Stimulated activated CD8-positive, alpha-beta memory T cell treated with anti-CD3 and anti-CD28 coated beads, Interleukin-4, amount 100 ng/mL, for 4 hours (primary cell): ENCODE measurements at regions not wholly inside any gene's neighbourhood (a gene's known extent, or its start where the extent isn't known, plus 50 kb on each side); places are given as distances from the start of the nearest gene placed in this dataset.
"Not testable (repeated sequence)": the region's sequence is repeated elsewhere in the genome, so short reads cannot be mapped to it uniquely, and the experiment has no call there.

ENCODE experiments used
- DNase-seq, 2 donors: peaks; one replicate each; pipeline ENCODE4 v3.0.0-alpha.2; 2020; ENCODE audit warnings: low read depth in 2 of 2, low spot score in 1 of 2

DNA sequence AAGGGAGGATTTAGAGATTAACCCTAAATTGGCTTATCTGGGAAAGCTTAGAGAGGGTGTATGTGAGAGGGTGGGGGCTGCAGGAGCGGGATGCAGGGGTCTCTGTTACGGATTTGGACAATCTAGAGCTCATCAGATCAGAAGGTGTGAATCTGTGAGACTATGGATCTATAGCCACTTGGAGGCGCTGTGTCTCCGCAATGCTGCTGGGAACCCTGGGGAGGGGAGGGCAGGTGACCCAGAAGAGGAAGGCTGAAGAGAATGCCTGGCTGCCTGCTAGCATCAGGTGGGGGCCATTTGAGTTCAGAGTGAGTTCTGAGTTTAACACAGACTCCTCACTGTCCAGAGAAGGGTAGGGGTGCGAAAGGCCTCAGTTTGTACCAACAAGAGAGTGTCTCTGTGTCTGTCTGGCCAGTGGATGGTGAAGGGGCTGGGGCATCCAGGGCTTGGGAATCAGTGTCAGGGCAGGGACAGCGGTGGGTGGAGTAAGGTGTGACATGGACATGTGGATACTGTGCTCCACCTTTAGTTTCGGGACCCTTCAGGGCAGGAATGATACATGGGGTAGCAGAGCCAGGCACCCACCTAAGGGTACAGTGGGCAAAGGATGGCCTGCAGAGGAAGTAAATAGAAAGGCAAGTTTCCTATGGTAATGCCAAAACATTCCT lies 187.3 kb upstream of the PRSS58 start:
- DNase-seq = no peak

DNA sequence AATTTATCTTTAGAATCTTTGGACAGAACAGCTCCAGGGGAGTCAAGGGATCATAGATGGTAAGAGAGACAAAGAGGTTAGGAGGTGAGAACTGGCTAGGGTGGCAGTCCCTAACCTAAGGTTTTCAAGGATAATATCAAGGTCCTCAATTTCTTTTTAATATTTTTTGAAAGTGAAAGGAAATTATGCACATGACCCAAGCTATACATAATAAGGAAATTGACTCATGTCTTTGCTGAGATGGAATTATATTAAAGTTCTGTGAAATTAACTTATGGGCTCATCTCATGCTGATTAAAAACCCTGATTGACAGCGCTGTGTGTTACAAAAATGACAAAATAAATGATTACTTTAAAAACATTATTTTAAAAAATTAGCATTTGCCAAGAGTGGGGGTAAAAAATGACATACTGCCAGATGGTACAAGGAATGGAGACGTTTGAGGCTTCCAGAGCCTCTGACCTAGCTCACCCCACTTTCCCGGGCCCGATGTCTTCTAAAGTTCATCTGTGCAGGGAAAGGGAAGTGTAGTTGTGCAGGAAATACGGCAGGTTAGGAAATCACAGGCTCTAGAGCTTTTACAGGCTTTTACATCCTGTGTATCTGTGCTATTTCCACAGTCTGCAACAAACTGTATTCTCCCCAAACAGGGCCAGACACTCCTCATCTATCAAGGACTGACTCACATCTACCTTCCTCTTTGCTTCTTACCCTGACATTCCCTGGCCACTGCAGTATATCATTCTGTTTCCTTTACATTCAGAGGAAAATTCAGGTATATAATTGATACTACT lies 185.6 kb upstream of the PRSS58 start:
- DNase-seq = no peak

DNA sequence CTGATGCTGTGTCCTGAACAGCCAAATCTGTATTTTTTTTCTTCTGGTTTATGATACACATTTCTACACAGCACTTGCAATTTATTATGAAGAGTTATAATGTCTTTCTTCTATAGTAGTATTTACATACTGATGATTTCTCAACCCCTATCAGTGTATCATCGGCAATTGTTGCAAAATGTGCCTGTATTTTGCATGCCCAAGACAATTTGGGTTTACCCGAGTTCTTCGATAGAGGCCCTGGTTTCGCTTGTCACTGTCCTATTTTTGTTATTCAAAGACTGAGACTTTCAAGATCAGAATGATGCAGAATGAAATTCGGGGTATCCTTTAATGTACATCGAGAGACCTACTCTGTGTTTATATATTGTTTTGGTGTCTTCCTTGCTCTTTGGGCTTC lies 184.5 kb upstream of the PRSS58 start:
- DNase-seq = no peak

DNA sequence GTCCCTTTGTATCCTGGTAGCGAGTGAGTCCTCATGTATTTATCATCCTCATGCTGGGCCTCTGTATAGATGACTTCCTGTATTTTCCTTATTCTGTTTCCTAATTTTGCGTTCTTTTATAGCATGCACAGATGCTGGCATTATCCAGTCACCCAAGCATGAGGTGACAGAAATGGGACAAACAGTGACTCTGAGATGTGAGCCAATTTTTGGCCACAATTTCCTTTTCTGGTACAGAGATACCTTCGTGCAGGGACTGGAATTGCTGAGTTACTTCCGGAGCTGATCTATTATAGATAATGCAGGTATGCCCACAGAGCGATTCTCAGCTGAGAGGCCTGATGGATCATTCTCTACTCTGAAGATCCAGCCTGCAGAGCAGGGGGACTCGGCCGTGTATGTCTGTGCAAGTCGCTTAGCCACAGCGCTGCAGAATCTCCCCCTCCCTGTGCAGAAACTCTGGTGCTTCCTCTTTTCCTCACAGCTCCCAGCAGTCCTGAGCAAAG lies 183.1 kb upstream of the PRSS58 start:
- DNase-seq = no peak

DNA sequence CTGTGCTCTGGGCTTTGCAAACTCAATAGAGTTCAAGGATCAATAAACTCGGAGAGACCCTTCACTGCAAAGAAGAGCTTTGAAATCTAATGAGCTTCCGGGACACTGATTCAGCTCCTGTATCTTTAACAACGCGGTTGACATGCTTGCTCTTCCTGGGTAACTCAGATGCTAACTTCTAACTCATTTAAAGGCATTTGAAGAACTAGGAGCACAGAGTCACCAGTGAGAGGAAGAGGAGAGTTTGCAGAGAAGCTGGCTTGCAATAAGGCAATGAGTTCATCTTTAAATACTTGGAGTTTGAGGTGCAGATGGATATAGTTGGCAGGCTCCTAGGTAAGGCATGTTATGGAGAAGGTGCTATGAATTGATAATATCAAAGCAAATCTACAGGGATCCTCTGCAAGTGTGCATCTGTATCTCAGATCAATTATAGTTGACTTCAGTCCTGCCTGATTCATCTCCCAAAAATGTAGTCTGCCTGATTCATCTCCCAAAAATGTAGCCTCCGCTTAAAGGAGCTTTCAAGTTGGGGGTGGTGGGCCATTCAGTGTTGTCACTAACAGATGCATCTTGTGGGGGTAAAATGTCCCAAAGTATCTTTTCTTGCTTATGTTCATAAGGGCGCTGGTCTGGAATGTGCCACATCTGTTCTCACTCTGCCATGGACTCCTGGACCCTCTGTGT lies 182.5 kb upstream of the PRSS58 start:
- no peak for DNase-seq

DNA sequence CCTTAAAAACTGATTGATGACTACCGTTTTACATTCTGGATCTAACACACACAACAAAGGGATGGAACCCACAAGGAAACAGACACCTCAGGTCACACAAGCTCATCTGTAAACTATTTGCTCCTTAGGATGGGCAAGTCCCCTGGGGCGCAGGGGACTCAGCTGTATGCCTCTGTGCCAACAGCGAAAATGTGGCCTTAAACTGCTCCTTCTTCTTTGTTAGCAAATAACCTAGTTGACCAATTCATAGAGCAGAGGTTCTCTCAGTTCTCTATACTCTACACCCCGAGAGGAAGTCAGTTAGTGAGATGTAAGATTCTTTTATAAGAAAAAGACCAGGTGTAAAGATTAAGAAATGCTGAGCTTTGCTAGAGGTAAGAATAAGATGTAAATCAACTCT lies 181.9 kb upstream of the PRSS58 start:
- DNase-seq = no peak

DNA sequence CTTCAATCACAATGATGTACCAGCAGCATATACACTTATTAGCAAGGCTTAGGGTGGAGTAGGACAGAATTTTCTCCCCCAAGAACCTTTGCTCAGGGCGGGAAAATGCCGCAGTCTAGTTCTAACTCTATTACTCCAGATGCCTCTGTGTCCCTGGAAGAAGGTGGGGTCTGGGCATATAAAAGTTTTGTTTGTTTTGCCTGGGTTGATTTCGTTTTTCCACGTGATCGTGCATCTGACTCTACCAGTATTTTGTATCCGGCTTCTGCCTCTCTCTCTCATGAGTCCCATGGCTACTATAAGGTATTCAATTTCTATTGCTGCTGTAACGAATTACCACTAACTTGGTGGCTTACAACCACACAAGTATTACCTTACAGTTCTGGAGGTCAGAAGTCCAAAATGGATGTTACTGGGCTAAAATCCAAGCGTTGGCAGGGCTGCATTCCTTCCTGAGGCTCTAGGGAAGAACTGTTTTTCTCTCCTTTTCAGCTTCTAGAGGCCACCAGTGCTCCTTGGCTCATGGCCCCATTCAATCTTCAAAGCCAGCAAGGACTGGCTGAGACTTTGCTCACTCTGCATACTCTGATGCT lies 181.2 kb upstream of the PRSS58 start:
- no peak for DNase-seq

DNA sequence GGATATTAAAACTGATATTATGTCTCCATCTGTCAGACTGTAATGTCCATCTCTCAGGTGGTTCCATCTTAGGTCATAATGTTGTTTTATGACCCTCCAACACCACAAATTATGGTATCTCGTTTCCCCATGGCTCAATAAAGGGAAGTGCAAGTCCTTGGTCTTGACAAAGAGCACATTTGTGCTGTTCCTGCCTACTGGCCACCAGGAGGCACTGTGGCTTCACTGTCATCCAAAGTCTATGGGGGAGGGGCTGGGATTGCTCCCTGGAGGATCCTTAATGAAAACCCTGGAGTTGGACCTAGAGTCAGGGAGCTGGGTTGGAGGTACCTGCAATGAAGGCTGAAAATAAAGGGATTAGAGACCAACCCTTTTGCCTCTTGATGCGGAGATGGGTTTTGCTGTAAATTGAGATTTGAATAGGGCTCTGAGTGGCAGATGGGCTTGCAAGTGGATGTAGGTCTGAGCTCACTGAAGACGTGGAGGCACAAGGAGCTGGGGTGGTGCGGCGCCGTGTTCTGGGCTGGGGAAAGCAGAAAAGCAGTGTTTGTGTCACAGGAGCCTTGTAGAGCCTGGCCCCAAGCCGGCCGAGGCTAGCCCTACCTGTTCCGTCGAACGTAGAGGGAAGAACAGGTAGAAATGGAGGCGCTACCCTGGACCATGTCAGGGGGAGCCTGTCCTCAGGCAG lies 180.5 kb upstream of the PRSS58 start:
- no peak for DNase-seq

DNA sequence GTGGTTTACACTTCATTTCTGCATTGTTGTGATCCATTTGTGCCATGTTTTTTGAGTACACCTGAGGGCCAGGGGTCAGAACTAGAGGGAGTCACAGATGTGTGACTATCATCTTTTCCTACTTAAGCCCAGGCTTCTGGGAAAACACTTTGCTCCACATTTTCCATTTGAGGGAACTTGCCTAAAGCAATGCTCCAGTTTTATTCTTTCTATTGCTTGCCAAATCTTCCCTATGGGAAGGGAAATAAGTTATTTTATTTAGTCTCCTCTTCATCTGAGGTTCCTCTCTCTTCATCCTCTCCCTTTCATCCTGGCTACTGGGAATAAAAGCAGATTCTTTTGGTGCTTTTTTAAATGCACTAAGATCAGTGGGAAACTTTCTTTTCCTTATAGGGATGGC lies 179.9 kb upstream of the PRSS58 start:
- no peak for DNase-seq

DNA sequence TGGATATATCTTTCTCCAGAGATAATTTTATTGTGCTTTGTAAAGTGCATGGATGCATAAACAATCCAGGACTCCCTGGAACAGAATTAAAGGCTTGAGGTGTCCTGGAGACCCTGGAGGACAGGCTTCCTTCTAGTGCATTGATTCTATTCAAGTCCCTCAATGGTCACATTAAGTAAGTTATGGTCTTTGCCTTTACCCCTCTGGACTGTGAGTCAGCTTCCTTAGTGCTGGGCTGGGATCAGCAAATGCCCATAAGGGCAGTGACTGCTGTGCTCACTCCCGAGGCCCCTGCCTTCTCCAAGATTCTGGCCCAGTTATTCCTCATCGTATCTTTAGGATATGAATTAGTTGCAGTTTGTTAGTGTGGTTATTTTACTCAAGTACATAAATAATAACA lies 178.7 kb upstream of the PRSS58 start:
- DNase-seq = no peak

DNA sequence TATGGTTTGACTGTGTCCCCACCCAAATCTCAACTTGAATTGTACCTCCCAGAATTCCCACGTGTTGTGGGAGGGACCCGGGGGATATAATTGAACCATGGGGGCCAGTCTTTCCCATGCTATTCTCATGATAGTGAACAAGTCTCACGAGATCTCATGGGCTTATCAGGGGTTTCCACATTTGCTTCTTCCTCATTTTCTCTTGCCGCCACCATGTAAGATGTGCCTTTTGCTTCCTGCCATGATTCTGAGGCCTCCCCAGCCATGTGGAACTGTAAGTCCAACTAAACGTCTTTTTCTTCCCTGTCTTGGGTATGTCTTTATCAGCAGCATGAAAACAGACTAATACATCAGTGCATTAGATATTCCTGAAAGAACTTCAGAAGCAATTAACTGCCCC lies 177.7 kb upstream of the PRSS58 start:
- DNase-seq = not testable (repeated sequence)

DNA sequence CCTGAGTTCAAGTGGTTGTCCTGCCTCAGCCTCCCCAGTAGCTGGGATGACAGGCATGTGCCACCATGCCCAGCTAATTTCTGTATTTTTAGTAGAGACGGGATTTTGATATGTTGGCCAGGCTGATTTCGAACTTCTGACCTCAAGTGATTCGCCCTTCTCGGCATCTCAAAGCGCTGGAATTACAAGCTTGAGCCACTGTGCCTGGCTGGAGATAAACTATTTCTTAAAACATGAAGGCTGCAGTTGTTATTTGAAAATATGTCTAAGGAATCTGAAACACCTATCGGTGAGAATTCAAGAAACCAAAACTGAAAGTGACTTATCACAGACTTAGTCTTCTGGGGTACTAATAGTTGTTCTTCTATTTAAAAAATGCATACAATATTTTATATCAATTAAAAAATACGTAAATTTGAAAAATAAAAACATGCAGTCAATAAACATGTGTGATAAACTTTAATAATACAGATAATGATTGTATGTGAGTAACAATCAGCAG lies 176.9 kb upstream of the PRSS58 start:
- no peak for DNase-seq

DNA sequence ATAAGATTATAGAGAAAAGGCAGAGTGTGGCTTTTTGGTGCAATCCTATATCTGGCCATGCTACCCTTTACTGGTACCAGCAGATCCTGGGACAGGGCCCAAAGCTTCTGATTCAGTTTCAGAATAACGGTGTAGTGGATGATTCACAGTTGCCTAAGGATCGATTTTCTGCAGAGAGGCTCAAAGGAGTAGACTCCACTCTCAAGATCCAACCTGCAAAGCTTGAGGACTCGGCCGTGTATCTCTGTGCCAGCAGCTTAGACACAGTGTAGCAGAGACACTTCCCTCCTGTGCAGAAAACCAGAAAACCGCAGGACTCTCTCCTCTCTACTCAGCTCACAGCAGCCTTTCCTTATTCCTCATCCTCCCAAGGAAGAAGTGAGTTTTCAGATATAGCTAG lies 176.3 kb upstream of the PRSS58 start:
- DNase-seq = not testable (repeated sequence)

DNA sequence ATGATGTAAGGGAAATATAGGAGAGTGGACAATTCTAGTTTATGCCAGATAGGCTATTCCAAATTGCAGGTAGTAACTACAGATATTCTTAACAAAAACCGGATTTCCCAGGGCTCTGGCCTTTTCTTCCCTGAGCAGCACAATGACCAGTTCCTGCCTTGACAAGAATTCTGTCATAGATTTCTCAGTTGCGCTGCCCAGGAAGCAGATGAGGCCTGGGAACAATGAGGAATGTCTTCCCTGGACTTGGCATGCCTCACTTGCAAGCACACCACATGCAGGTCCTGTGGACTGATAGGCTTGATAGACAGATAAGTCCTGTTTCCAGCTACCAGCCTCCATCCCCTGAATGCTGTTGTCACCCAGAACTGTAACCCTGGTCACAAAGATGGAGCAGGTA lies 174.5 kb upstream of the PRSS58 start:
- no peak for DNase-seq

DNA sequence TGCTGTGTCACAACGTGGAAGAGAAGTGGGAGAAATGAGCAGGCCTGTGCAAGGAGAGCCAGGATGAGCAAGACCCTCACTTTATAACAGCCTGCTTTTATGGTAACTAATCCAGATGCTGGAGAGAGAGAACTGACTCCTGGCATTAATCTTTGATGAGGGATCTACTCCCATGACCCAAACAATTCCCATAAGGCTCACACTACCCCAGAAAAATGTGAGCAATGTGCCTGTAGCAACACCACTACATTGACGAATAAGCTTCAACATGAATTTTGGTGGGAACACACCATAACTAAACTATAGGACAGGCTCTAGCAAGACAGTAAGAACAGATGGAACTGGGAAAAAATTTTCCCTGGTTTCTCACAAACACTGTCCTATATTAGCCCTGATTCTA lies 173.6 kb upstream of the PRSS58 start:
- no peak for DNase-seq

DNA sequence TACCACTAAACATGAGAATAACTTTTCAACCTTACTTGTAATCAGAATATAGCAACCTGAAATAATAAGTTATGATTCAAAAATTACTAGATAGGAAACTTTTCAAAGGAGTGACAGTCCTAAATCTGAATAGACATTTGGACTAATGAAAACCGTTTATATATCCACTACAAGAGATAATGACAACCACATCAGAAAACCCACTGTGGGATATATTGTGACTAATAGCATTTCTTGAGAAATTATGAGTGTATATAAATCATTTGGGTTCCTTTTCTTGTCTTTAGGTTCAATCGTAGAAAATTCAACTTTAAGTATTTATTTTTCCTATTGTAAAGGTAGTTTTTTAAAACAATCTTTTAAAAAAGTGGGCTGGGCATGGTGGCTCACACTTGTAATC lies 170.2 kb upstream of the PRSS58 start:
- no peak for DNase-seq

DNA sequence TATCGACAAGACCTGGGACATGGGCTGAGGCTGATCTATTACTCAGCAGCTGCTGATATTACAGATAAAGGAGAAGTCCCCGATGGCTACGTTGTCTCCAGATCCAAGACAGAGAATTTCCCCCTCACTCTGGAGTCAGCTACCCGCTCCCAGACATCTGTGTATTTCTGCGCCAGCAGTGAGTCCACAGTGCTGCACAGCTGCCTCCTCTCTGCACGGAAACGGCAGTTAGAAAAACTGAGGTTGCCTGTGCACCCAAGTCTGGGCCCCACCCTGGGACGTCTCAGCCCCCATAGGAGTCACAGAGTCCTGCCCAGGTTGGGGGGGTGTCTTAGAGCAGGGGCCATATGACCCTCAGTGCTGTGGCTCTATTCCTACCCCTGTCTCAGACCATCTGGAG lies 167.4 kb upstream of the PRSS58 start:
- DNase-seq = no peak

DNA sequence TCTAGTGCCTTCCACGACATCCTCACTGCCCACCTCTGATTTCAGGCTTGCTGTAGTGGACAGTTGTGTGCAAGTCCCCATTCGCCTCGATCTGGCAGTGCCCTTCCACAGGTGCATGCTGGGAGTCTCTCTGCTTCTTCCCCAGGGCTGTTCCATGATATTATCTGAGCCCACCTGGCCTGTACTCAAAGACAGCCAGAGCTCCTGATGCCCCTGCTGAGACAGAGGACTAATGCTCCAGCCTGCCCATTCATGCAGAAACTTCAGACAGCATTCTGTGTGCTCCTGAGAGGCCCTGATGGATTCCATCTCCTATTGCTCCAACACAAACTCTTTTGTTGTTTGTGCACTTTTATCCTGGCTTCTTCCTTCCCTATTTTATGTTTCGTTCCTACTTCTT lies 164.8 kb upstream of the PRSS58 start:
- no peak for DNase-seq

DNA sequence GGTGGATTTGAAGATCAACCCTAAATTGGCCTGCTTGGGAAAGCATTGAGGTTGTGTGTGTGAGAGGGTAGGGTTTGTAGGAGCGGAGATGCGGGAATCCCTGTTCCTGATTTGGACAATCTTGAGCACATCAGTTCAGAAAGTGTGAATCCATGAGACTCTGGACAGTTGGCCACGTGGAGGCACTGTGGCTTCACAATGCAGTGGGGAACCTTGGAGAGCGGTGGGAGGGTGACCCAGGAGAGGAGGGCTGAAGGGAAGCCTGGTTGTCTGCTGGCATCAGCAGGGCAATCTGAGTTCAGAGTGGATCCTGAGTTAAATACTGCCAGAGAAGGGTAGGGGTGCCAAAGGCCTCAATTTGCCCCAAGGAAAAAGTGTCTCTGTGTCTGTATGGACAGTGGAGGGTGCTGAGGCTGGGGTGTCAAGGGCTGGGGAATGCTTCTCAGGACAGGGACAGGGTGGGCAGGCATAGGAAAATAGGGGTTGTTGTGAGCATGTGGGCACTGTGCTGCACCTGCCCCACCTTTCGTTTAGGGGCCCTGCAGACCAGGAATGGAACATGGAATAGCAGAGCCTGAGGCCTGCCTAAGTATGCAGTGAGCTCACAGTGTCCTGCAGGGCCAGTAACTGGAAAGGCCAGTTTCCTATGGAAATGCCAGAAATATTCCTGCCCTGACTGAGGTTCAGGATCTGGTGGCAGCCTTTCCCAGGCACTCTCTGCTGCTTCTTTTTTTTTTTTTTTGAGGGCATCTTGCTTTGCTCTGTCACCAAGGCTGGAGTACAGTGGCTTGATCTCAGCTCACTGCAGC lies 162.9 kb upstream of the PRSS58 start:
- DNase-seq = no peak

DNA sequence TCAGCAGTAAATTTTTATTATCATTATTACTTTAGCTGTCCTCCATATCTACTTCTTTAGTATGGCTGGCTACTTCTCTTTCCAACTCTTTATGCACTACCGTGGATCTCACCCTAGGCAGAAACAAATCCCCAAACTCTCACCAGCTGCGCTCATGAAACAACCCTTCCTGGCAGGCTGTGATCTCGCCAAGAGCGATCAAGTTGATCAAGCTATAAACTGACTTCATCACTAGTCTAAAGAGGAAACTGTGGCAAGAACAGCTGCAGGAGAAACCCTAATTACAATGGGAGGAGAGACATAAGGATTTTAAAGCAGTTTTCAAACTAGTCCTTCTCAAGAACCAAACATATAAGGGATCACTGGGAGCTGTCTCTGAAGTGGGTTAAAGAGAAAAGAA lies 160.5 kb upstream of the PRSS58 start:
- no peak for DNase-seq
